HG02678 (cell line): ENCODE measurements at regions not wholly inside any gene's neighbourhood (a gene's known extent, or its start where the extent isn't known, plus 50 kb on each side); places are given as distances from the start of the nearest gene placed in this dataset.
"Not testable (repeated sequence)": the region's sequence is repeated elsewhere in the genome, so short reads cannot be mapped to it uniquely, and the experiment has no call there.

Experiments used
- ATAC-seq: cut with Tn5 transposase; IDR thresholded peaks from one replicate; pipeline ENCODE4 v1.9.1; 2021; ENCODE audit warnings: mild to moderate bottlenecking, moderate library complexity; ENCODE audit not compliant: unreplicated experiment

GRCh38 chr6:55052846-55053245, 121.5 kb upstream of the HCRTR2 start:
- ATAC-seq: no peak

GRCh38 chr6:55058682-55059081, 115.6 kb upstream of the HCRTR2 start:
- ATAC-seq: no peak

- ATAC-seq: no peak
Measured at GRCh38 chr6:55064711-55065420, 109.4 kb upstream of the HCRTR2 start.

- no peak for ATAC-seq
Measured at GRCh38 chr6:55069132-55069781, 105.1 kb upstream of the HCRTR2 start.

- ATAC-seq: no peak
Measured at GRCh38 chr6:55082021-55082420, 92.3 kb upstream of the HCRTR2 start.

GRCh38 chr6:55088011-55088410, 86.3 kb upstream of the HCRTR2 start:
- ATAC-seq: not testable (repeated sequence)

GRCh38 chr6:55088902-55089301, 85.4 kb upstream of the HCRTR2 start:
- no peak for ATAC-seq

- no peak for ATAC-seq
Measured at GRCh38 chr6:55089325-55089724, 85.0 kb upstream of the HCRTR2 start.

GRCh38 chr6:55100686-55101085, 73.6 kb upstream of the HCRTR2 start:
- ATAC-seq: no peak

GRCh38 chr6:55101157-55101556, 73.2 kb upstream of the HCRTR2 start:
- no peak for ATAC-seq

GRCh38 chr6:55108134-55109130, 65.9 kb upstream of the HCRTR2 start:
- ATAC-seq: no peak

- ATAC-seq: no peak
Measured at GRCh38 chr6:55117267-55117666, 57.0 kb upstream of the HCRTR2 start.

GRCh38 chr6:55124241-55124640, 50.1 kb upstream of the HCRTR2 start:
- ATAC-seq: not testable (repeated sequence)
